Neural progenitor cell (in vitro differentiated cells): ENCODE measurements at regions not wholly inside any gene's neighbourhood (a gene's known extent, or its start where the extent isn't known, plus 50 kb on each side); places are given as distances from the start of the nearest gene placed in this dataset.

Experiments
- DNase-seq: peaks from one replicate; pipeline ENCODE4 v3.0.0-alpha.2; 2016; ENCODE audit warnings: low spot score
- H2AFZ ChIP-seq: fragments of 200-600 bp; sonication (generic); replicated peaks from 2 replicates; pipeline ENCODE4 v1.6.1; 2016; ENCODE audit warnings: antibody characterized with exemption
- H3F3A ChIP-seq: fragments of 200-600 bp; sonication (generic); 2 replicates; pipeline ENCODE4 v1.6.1; 2016; ENCODE audit warnings: antibody characterized with exemption, low read depth
- H3K27ac ChIP-seq: fragments of 200-600 bp; sonication (generic); 2 replicates; pipeline ENCODE4 v1.5.1; 2016; ENCODE audit warnings: mild to moderate bottlenecking
- H3K27me3 ChIP-seq: fragments of 200-600 bp; sonication (generic); 2 replicates; pipeline ENCODE4 v1.6.1; 2016; ENCODE audit warnings: mild to moderate bottlenecking, moderate library complexity
- H3K36me3 ChIP-seq: fragments of 200-600 bp; sonication (generic); 2 replicates; pipeline ENCODE4 v1.5.1; 2016
- H3K4me1 ChIP-seq: fragments of 200-600 bp; sonication (generic); 2 replicates; pipeline ENCODE4 v1.6.1; 2016; ENCODE audit warnings: mixed run types
- H3K4me2 ChIP-seq: fragments of 200-600 bp; sonication (generic); 2 replicates; pipeline ENCODE4 v1.6.1; 2016
- H3K4me3 ChIP-seq: fragments of 200-600 bp; sonication (generic); 2 replicates; pipeline ENCODE4 v1.5.1; 2016
- H3K79me2 ChIP-seq: fragments of 200-600 bp; sonication (generic); 2 replicates; pipeline ENCODE4 v1.6.1; 2016; ENCODE audit warnings: low read depth
- H3K9ac ChIP-seq: fragments of 200-600 bp; sonication (generic); 2 replicates; pipeline ENCODE4 v1.6.1; 2016
- H3K9me3 ChIP-seq: fragments of 200-600 bp; sonication (generic); 2 replicates; pipeline ENCODE4 v1.5.1; 2016; ENCODE audit warnings: low read depth
- H4K20me1 ChIP-seq: fragments of 200-600 bp; sonication (generic); 2 replicates; pipeline ENCODE4 v1.6.1; 2016; ENCODE audit warnings: low read depth
- H3K27ac Mint-ChIP-seq: 3 replicates; pipeline ENCODE4 v1.8.0; 2021; ENCODE audit warnings: mixed read lengths
- H3K27me3 Mint-ChIP-seq: 2 replicates; pipeline ENCODE4 v1.8.0; 2022; ENCODE audit warnings: low read depth, mild to moderate bottlenecking, inconsistent platforms, moderate library complexity, mixed read lengths; ENCODE audit not compliant: insufficient read depth
- H3K36me3 Mint-ChIP-seq: 3 replicates; pipeline ENCODE4 v1.8.0; 2021; ENCODE audit warnings: mixed read lengths
- H3K4me1 Mint-ChIP-seq: 3 replicates; pipeline ENCODE4 v1.8.0; 2021; ENCODE audit warnings: mixed read lengths
- H3K4me3 Mint-ChIP-seq: 3 replicates; pipeline ENCODE4 v1.8.0; 2021; ENCODE audit warnings: mild to moderate bottlenecking, moderate library complexity, mixed read lengths
- H3K9me3 Mint-ChIP-seq: 3 replicates; pipeline ENCODE4 v1.8.0; 2020; ENCODE audit warnings: mixed read lengths
- CTCF ChIP-seq: fragments of 200-600 bp; sonication (generic); IDR thresholded peaks from 2 replicates; pipeline ENCODE4 v1.5.1; 2017; ENCODE audit warnings: antibody characterized with exemption, mild to moderate bottlenecking
- EZH2 ChIP-seq: fragments of 200-600 bp; sonication (generic); IDR thresholded peaks from 2 replicates; pipeline ENCODE4 v1.6.1; 2017; ENCODE audit warnings: antibody characterized with exemption, mild to moderate bottlenecking, moderate library complexity
- EZH2phosphoT487 ChIP-seq: fragments of 200-600 bp; sonication (generic); IDR thresholded peaks from 2 replicates; pipeline ENCODE4 v1.6.1; 2017; ENCODE audit warnings: antibody characterized with exemption

GRCh38 chr13:58097831-58098230, 466.3 kb downstream of the PCDH17 start:
- Mint-ChIP-seq H3K27ac (no peak overlapping the region), H3K4me1 (no peaks in the 10 kb centered on the region), H3K4me3 (no peak overlapping the region), H3K9me3 (no peaks in the 10 kb centered on the region), H3K36me3 (no peaks in the 10 kb centered on the region), H3K27me3 (peaks cover 2% of the 10 kb centered on the region)
- no peak overlapping the region for H3K4me2 ChIP-seq
- no peak overlapping the region for H3K4me3 ChIP-seq
- no peak overlapping the region for H3K9ac ChIP-seq
- H3K27me3 ChIP-seq: no peaks in the 10 kb centered on the region
- no peak for DNase-seq
- no peak overlapping the region for H3K27ac ChIP-seq
- no peak overlapping the region for H2AFZ ChIP-seq
- no peaks in the 10 kb centered on the region for H3K36me3 ChIP-seq
- H4K20me1 ChIP-seq: no peaks in the 10 kb centered on the region
- H3K79me2 ChIP-seq: no peaks in the 10 kb centered on the region
- peaks cover 10% of the 10 kb centered on the region for H3K4me1 ChIP-seq
- TF ChIP-seq EZH2phosphoT487: no peak
- TF ChIP-seq CTCF: no peak
- TF ChIP-seq EZH2: no peak
- no peaks in the 10 kb centered on the region for H3F3A ChIP-seq
- H3K9me3 ChIP-seq: no peaks in the 10 kb centered on the region

- H3K9me3 ChIP-seq: no peaks in the 10 kb centered on the region
- H3K4me2 ChIP-seq: no peak overlapping the region
- H3K4me3 ChIP-seq: no peak overlapping the region
- Mint-ChIP-seq H3K27ac (no peak overlapping the region), H3K4me3 (no peak overlapping the region), H3K9me3 (no peaks in the 10 kb centered on the region), H3K36me3 (no peaks in the 10 kb centered on the region), H3K27me3 (no peaks in the 10 kb centered on the region), H3K4me1 (no peaks in the 10 kb centered on the region)
- H4K20me1 ChIP-seq: no peaks in the 10 kb centered on the region
- TF ChIP-seq EZH2 (no peak), CTCF (no peak), EZH2phosphoT487 (no peak)
- H3K36me3 ChIP-seq: no peaks in the 10 kb centered on the region
- no peak for DNase-seq
- H3F3A ChIP-seq: no peaks in the 10 kb centered on the region
- H3K9ac ChIP-seq: no peak overlapping the region
- no peaks in the 10 kb centered on the region for H3K79me2 ChIP-seq
- no peaks in the 10 kb centered on the region for H3K4me1 ChIP-seq
- H2AFZ ChIP-seq: no peak overlapping the region
- no peaks in the 10 kb centered on the region for H3K27me3 ChIP-seq
- H3K27ac ChIP-seq: no peak overlapping the region
Measured at GRCh38 chr13:58119351-58119750, 487.8 kb downstream of the PCDH17 start.

GRCh38 chr13:58119804-58120203, 488.3 kb downstream of the PCDH17 start:
- H3K9me3 ChIP-seq: no peaks in the 10 kb centered on the region
- H3F3A ChIP-seq: no peaks in the 10 kb centered on the region
- Mint-ChIP-seq H3K36me3 (no peaks in the 10 kb centered on the region), H3K27me3 (no peaks in the 10 kb centered on the region), H3K9me3 (no peaks in the 10 kb centered on the region), H3K27ac (no peak overlapping the region), H3K4me3 (no peak overlapping the region), H3K4me1 (no peaks in the 10 kb centered on the region)
- no peak for DNase-seq
- no peak overlapping the region for H2AFZ ChIP-seq
- no peak for TF ChIP-seq CTCF
- no peak for TF ChIP-seq EZH2
- TF ChIP-seq EZH2phosphoT487: no peak
- no peaks in the 10 kb centered on the region for H3K4me1 ChIP-seq
- H3K4me3 ChIP-seq: no peak overlapping the region
- H3K9ac ChIP-seq: no peak overlapping the region
- H4K20me1 ChIP-seq: no peaks in the 10 kb centered on the region
- H3K27me3 ChIP-seq: no peaks in the 10 kb centered on the region
- no peaks in the 10 kb centered on the region for H3K79me2 ChIP-seq
- H3K27ac ChIP-seq: no peak overlapping the region
- H3K4me2 ChIP-seq: no peak overlapping the region
- H3K36me3 ChIP-seq: no peaks in the 10 kb centered on the region

- Histone ChIP-seq H3K27ac (no peak overlapping the region), H3F3A (no peaks in the 10 kb centered on the region), H3K4me2 (no peak overlapping the region), H2AFZ (no peak overlapping the region), H3K4me1 (no peaks in the 10 kb centered on the region), H3K9me3 (no peaks in the 10 kb centered on the region), H4K20me1 (no peaks in the 10 kb centered on the region), H3K4me3 (no peak overlapping the region), H3K27me3 (no peaks in the 10 kb centered on the region), H3K36me3 (no peaks in the 10 kb centered on the region), H3K79me2 (no peaks in the 10 kb centered on the region), H3K9ac (no peak overlapping the region)
- TF ChIP-seq EZH2phosphoT487: no peak
- Mint-ChIP-seq H3K27me3 (peaks cover 3% of the 10 kb centered on the region), H3K4me1 (no peaks in the 10 kb centered on the region), H3K4me3 (no peak overlapping the region), H3K27ac (no peak overlapping the region), H3K9me3 (peaks cover 17% of the 10 kb centered on the region), H3K36me3 (no peaks in the 10 kb centered on the region)
- no peak for DNase-seq
Measured at GRCh38 chr13:58126496-58126895, 495.0 kb downstream of the PCDH17 start.
